ENCODE measurements at regions not wholly inside any gene's neighbourhood (a gene's known extent, or its start where the extent isn't known, plus 50 kb on each side); places are given as distances from the start of the nearest gene placed in this dataset.

DNA sequence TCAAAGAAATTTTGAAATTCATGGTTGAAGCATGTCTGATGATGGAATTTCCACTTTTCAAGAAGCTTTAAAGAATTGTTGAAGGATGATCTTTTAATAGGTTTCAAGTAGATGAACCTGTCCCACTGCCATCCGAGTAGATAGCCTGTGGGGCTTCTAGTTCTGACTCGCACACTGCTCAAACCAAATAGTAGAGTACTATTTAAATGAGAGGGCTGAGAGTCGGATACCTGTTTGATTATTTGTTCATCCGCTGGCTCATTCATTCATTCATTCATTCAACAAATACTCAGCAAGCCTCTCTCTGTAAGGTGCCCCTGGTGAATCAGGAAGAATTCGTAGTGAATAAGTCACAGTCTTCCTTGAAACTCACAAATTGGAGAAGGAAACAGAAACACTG is 108.2 kb upstream of the IRX5 start:
- Histone ChIP-seq H3K9me3 (no peaks in the 10 kb centered on the region), H3K27ac (replicated peaks in 1 of 4) (no peak overlapping the region), H3K4me3 (no peak overlapping the region), H3K4me1 (no peaks in the 10 kb centered on the region), H3K36me3 (no peaks in the 10 kb centered on the region), H3K27me3 (peaks cover 0 to 23% (median 0%) of the 10 kb centered on the region in 4 donors)
- no peak for TF ChIP-seq POLR2A (IDR thresholded peaks at IDR 0.05; ENCODE audit: low read depth)
- TF ChIP-seq, protein P1, sequence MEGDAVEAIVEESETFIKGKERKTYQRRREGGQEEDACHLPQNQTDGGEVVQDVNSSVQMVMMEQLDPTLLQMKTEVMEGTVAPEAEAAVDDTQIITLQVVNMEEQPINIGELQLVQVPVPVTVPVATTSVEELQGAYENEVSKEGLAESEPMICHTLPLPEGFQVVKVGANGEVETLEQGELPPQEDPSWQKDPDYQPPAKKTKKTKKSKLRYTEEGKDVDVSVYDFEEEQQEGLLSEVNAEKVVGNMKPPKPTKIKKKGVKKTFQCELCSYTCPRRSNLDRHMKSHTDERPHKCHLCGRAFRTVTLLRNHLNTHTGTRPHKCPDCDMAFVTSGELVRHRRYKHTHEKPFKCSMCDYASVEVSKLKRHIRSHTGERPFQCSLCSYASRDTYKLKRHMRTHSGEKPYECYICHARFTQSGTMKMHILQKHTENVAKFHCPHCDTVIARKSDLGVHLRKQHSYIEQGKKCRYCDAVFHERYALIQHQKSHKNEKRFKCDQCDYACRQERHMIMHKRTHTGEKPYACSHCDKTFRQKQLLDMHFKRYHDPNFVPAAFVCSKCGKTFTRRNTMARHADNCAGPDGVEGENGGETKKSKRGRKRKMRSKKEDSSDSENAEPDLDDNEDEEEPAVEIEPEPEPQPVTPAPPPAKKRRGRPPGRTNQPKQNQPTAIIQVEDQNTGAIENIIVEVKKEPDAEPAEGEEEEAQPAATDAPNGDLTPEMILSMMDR (IDR thresholded peaks at IDR 0.05), result no peak
- TF ChIP-seq EP300 (IDR thresholded peaks at IDR 0.05), result no peak
- no peak for TF ChIP-seq POLR2AphosphoS5 (IDR thresholded peaks at IDR 0.05)
- intact Hi-C loops (cut with DNase I), result no loop called here
- 76% methylated on average over 5 of the region's 5 CpGs for WGBS
- no peak for DNase-seq (ENCODE audit: extremely low spot score)

GRCh38 chr16:54821731-54822130 is 108.9 kb upstream of the IRX5 start:
- Histone ChIP-seq H3K4me3 (no peak overlapping the region), H3K27ac (replicated peaks in 1 of 4) (no peak overlapping the region), H3K27me3 (peaks cover 0 to 25% (median 0%) of the 10 kb centered on the region in 4 donors), H3K9me3 (no peaks in the 10 kb centered on the region), H3K36me3 (no peaks in the 10 kb centered on the region), H3K4me1 (no peaks in the 10 kb centered on the region)
- 83% methylated on average over 2 of the region's 2 CpGs for WGBS
- intact Hi-C loops (cut with DNase I), result no loop called here
- TF ChIP-seq EP300 (IDR thresholded peaks at IDR 0.05), result no peak
- DNase-seq (ENCODE audit: extremely low spot score), result no peak

DNA sequence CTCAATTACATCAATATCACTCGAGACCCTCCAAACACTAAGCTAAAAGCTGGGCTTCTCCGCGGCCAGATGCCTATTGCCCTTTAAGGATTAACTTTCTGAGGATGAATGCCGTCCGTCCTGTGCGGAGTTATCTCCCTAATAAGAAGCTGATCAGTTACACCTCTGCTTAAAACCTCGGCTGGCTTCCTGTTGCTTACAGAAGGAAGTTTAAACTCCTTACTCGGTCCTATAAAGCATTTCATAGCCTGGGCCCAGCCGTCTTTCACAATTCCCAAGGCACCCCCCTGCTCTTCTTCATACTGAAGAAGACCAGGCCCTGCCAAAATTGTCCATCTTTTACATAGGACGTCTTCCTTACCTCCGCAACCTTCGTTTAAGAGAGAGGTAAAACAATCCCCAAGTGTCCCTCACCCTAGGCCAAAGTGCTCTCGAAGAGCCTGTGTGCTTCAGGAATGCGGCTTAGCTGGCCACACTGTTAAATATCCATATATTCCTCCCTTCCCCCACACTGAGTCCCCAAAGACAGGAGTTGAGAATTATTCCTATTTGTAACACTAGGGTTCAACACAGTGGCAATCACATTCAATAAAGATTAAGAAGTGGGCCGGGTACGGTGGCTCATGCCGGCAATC is 112.6 kb upstream of the IRX5 start:
- TF ChIP-seq EP300 (IDR thresholded peaks at IDR 0.05) (no peak), POLR2AphosphoS5 (IDR thresholded peaks at IDR 0.05) (no peak), POLR2A (IDR thresholded peaks at IDR 0.05; ENCODE audit: low read depth) (no peak)
- TF ChIP-seq, protein P1 (IDR thresholded peaks at IDR 0.05), result no peak
- no peak for DNase-seq (ENCODE audit: extremely low spot score)
- no peaks in the 10 kb centered on the region for H3K4me1 ChIP-seq
- H3K9me3 ChIP-seq, result no peaks in the 10 kb centered on the region
- intact Hi-C loops (cut with DNase I), result no loop called here
- no peak overlapping the region for H3K27ac ChIP-seq (replicated peaks in 1 of 4)
- WGBS, result 55% methylated on average over 17 of the region's 17 CpGs
- H3K36me3 ChIP-seq, result no peaks in the 10 kb centered on the region
- H3K27me3 ChIP-seq, result peaks cover 0 to 42% (median 0%) of the 10 kb centered on the region in 4 donors
- no peak overlapping the region for H3K4me3 ChIP-seq

DNA sequence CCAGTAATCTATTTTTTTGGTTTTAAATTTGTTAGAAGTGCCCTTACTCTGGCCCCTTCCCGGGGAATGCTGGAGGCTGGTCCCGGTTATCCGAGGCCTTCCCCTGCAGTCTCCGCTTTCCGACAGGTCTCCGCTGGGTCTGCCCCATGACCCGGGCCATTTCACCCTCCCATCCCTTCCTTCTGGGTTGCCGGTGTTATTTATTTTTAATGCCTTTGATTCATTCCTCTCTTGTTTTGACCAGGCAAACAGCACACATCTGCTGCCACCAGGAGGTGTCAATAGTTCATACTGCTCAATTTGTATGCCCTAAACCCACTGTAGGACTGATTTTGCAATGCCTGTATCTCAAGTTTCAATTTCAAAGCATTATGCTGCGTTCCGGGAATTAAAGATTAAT is 113.2 kb upstream of the IRX5 start:
- DNase-seq (ENCODE audit: extremely low spot score), result no peak
- intact Hi-C loops (cut with DNase I), result no loop called here

GRCh38 chr16:54816471-54816870 is 114.2 kb upstream of the IRX5 start:
- intact Hi-C loops (cut with DNase I), result no loop called here
- WGBS, result 58% methylated on average over 3 of the region's 3 CpGs

More for the DNA sequence above, 113.2 kb upstream of the IRX5 start:
- no peaks in the 10 kb centered on the region for H3K36me3 ChIP-seq
- H3K27me3 ChIP-seq, result peaks cover 0 to 42% (median 0%) of the 10 kb centered on the region in 4 donors
- no peak overlapping the region for H3K4me3 ChIP-seq
- WGBS, result 53% methylated on average over 10 of the region's 10 CpGs
- TF ChIP-seq POLR2A (IDR thresholded peaks at IDR 0.05; ENCODE audit: low read depth), result no peak
- TF ChIP-seq, protein P1 (IDR thresholded peaks at IDR 0.05), result no peak
- no peak for TF ChIP-seq EP300 (IDR thresholded peaks at IDR 0.05)
- TF ChIP-seq POLR2AphosphoS5 (IDR thresholded peaks at IDR 0.05), result no peak
- no peak overlapping the region for H3K27ac ChIP-seq (replicated peaks in 1 of 4)
- H3K4me1 ChIP-seq, result no peaks in the 10 kb centered on the region
- H3K9me3 ChIP-seq, result no peaks in the 10 kb centered on the region

More at GRCh38 chr16:54816471-54816870, 114.2 kb upstream of the IRX5 start:
- H3K4me3 ChIP-seq, result no peak overlapping the region
- H3K4me1 ChIP-seq, result no peaks in the 10 kb centered on the region
- no peaks in the 10 kb centered on the region for H3K9me3 ChIP-seq
- H3K36me3 ChIP-seq, result no peaks in the 10 kb centered on the region
- no peak for DNase-seq (ENCODE audit: extremely low spot score)
- TF ChIP-seq, protein P1 (IDR thresholded peaks at IDR 0.05), result no peak
- TF ChIP-seq EP300 (IDR thresholded peaks at IDR 0.05) (no peak), POLR2AphosphoS5 (IDR thresholded peaks at IDR 0.05) (no peak), POLR2A (IDR thresholded peaks at IDR 0.05; ENCODE audit: low read depth) (no peak)
- peaks cover 0 to 42% (median 0%) of the 10 kb centered on the region in 4 donors for H3K27me3 ChIP-seq
- no peak overlapping the region for H3K27ac ChIP-seq (replicated peaks in 1 of 4)
